Stimulated activated CD4-positive, alpha-beta T cell treated with anti-CD3 and anti-CD28 coated beads, Interleukin-15, amount 100 ng/mL, for 24 hours (primary cell): ENCODE measurements at regions not wholly inside any gene's neighbourhood (a gene's known extent, or its start where the extent isn't known, plus 50 kb on each side); places are given as distances from the start of the nearest gene placed in this dataset.
"Not testable (repeated sequence)": the region's sequence is repeated elsewhere in the genome, so short reads cannot be mapped to it uniquely, and the experiment has no call there.

ENCODE experiments used
- DNase-seq: peaks from one replicate; pipeline ENCODE4 v3.0.0-alpha.2; 2020

GRCh38 chr4:186982160-186982559, 258.5 kb upstream of the FAT1 start:
- no peak for DNase-seq

GRCh38 chr4:186984105-186984644, 260.5 kb upstream of the FAT1 start:
- DNase-seq: no peak

GRCh38 chr4:186999686-187000085, 276.0 kb upstream of the FAT1 start:
- no peak for DNase-seq

- no peak for DNase-seq
Observed at GRCh38 chr4:187000281-187000680, 276.6 kb upstream of the FAT1 start.

- not testable (repeated sequence) for DNase-seq
Observed at GRCh38 chr4:187002133-187002532, 278.5 kb upstream of the FAT1 start.

GRCh38 chr4:187004628-187005027, 281.0 kb upstream of the FAT1 start:
- DNase-seq: no peak

GRCh38 chr4:187006189-187006618, 282.5 kb upstream of the FAT1 start:
- no peak for DNase-seq

- no peak for DNase-seq
Observed at GRCh38 chr4:187010052-187010451, 286.4 kb upstream of the FAT1 start.

- DNase-seq: no peak
Observed at GRCh38 chr4:187016101-187016500, 292.4 kb upstream of the FAT1 start.

- DNase-seq: no peak
Observed at GRCh38 chr4:187017147-187017546, 293.5 kb upstream of the FAT1 start.

GRCh38 chr4:187019896-187020295, 296.2 kb upstream of the FAT1 start:
- DNase-seq: no peak

GRCh38 chr4:187020676-187021075, 297.0 kb upstream of the FAT1 start:
- no peak for DNase-seq

- no peak for DNase-seq
Observed at GRCh38 chr4:187021436-187022205, 298.0 kb upstream of the FAT1 start.

GRCh38 chr4:187027272-187027671, 303.6 kb upstream of the FAT1 start:
- DNase-seq: no peak

GRCh38 chr4:187042251-187042650, 318.6 kb upstream of the FAT1 start:
- no peak for DNase-seq

GRCh38 chr4:187046471-187046870, 322.8 kb upstream of the FAT1 start:
- DNase-seq: no peak

GRCh38 chr4:187059021-187059420, 335.4 kb upstream of the FAT1 start:
- DNase-seq: no peak

GRCh38 chr4:187059895-187060294, 336.2 kb upstream of the FAT1 start:
- DNase-seq: no peak

GRCh38 chr4:187060551-187060950, 336.9 kb upstream of the FAT1 start:
- no peak for DNase-seq

- DNase-seq: no peak
Observed at GRCh38 chr4:187063251-187063650, 339.6 kb upstream of the FAT1 start.

GRCh38 chr4:187064033-187064432, 340.4 kb upstream of the FAT1 start:
- DNase-seq: no peak

GRCh38 chr4:187065396-187065795, 341.7 kb upstream of the FAT1 start:
- DNase-seq: no peak

GRCh38 chr4:187065806-187066205, 342.1 kb upstream of the FAT1 start:
- no peak for DNase-seq

GRCh38 chr4:187069398-187069797, 345.7 kb upstream of the FAT1 start:
- no peak for DNase-seq

GRCh38 chr4:187070158-187070557, 346.5 kb upstream of the FAT1 start:
- DNase-seq: no peak
